ENCODE measurements at regions not wholly inside any gene's neighbourhood (a gene's known extent, or its start where the extent isn't known, plus 50 kb on each side); places are given as distances from the start of the nearest gene placed in this dataset.

DNA sequence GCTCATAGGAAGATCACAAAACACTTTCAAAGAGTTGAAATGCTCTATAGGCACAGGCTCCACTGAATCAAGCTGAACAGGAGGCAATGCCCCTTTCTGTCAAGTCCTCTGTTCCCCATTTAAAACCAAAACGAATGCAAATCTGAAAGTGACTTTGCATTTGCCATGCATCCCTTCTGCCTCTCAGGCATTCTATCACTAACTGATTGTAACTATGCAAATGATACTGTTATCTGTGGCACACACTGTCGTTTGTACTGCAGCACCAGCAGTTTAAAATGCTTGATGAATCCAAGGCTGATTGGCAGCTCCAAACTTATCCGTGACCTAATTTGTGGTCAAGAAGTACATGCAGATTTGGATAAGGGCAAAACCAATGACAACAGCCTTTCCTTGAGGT is 1067.5 kb upstream of the MAP3K7 start:
- TF ChIP-seq POLR2A (IDR thresholded peaks at IDR 0.05), result no peak
- TF ChIP-seq, protein P1, sequence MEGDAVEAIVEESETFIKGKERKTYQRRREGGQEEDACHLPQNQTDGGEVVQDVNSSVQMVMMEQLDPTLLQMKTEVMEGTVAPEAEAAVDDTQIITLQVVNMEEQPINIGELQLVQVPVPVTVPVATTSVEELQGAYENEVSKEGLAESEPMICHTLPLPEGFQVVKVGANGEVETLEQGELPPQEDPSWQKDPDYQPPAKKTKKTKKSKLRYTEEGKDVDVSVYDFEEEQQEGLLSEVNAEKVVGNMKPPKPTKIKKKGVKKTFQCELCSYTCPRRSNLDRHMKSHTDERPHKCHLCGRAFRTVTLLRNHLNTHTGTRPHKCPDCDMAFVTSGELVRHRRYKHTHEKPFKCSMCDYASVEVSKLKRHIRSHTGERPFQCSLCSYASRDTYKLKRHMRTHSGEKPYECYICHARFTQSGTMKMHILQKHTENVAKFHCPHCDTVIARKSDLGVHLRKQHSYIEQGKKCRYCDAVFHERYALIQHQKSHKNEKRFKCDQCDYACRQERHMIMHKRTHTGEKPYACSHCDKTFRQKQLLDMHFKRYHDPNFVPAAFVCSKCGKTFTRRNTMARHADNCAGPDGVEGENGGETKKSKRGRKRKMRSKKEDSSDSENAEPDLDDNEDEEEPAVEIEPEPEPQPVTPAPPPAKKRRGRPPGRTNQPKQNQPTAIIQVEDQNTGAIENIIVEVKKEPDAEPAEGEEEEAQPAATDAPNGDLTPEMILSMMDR (IDR thresholded peaks at IDR 0.05), result no peak

Measured in thyroid gland (tissue), 4 donors.